NCI-H748 (cell line): ENCODE measurements at regions not wholly inside any gene's neighbourhood (a gene's known extent, or its start where the extent isn't known, plus 50 kb on each side); places are given as distances from the start of the nearest gene placed in this dataset.
"Not testable (repeated sequence)": the region's sequence is repeated elsewhere in the genome, so short reads cannot be mapped to it uniquely, and the experiment has no call there.

Experiments
- DNase-seq: peaks from one replicate; lab custom pipeline; 2025; ENCODE audit not compliant: unreplicated experiment; lab: John Stamatoyannopoulos, UW

DNA sequence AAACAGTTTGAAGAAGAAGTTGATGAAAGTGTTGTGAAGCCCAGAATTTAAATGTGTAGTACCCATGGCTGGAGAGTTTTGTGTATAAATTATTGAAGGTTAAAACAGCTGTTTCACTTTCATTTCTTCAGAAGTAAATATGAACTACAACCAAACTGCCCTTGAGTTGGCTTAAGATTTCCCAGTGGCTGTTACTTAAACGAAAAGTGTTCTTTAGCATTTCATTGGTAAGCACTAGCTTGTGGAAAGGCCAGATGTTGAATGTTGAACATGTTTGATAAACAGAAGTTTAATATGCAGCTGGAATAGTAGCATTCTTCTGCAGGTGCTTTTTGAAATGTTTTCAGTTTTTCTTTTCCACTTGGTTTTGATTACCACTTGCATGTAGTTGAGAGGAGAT is 83.2 kb upstream of the TNRC6B start:
- no peak for DNase-seq

GRCh38 chr22:40099887-40100286 is 77.8 kb upstream of the TNRC6B start:
- DNase-seq = not testable (repeated sequence)

DNA sequence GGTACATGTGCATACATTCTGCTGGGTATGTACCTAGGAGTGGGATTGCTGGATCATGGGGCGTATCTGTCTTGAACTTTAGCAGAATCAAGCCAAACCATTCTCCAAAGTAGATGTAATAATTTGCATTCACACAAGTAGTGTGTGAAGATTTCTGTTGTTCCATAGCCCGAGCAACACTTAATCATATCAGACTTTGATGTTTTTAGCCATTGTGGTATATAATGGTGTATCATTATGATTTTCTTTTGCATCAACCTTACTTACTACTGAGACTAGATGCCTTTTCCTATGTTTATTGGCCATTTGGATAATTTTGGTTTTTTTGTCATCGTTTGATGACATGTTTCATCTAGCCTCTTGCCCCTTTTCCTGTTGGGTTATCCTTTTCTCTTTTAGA is 72.0 kb upstream of the TNRC6B start:
- DNase-seq = no peak

GRCh38 chr22:40107244-40107643 is 70.5 kb upstream of the TNRC6B start:
- no peak for DNase-seq

- DNase-seq = no peak
Observed at GRCh38 chr22:40107851-40108378, 69.8 kb upstream of the TNRC6B start.

- DNase-seq = no peak
Observed at GRCh38 chr22:40108396-40108795, 69.3 kb upstream of the TNRC6B start.

DNA sequence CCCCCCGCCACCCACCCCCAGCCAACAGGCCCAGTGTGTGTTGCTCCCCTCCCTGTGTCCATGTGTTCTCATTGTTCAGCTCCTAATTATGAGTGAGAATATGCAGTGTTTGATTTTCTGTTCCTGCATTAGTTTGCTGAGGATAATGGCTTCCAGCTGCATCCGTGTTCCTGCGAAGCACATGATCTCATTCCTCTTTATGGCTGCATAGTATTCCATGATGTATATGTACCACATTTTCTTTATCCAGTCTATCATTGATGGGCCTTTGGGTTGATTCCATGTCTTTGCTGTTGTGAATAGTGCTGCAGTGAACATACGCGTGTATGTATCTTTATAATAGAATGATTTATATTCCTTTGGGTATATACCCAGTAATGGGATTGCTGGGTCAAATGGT is 68.8 kb upstream of the TNRC6B start:
- not testable (repeated sequence) for DNase-seq

GRCh38 chr22:40111451-40111850 is 66.3 kb upstream of the TNRC6B start:
- DNase-seq = no peak

DNA sequence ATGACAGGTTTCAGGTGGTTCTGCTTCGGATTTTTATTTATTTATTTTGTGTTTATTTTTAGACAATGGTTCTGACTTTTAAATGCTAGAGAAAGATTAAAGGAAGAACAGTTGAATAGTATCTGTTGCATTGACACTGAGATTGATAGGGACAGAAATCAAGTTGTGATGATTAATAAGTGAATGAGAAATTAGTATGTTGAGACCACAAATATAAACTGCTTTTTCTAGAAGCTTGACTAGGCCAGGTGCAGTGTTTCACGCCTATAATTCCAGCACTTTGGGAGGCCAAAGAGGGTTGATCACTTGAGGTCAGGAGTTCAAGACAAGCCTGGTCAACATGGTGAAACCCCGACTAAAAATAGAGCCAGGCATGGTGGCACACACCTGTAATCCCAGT is 65.1 kb upstream of the TNRC6B start:
- no peak for DNase-seq

DNA sequence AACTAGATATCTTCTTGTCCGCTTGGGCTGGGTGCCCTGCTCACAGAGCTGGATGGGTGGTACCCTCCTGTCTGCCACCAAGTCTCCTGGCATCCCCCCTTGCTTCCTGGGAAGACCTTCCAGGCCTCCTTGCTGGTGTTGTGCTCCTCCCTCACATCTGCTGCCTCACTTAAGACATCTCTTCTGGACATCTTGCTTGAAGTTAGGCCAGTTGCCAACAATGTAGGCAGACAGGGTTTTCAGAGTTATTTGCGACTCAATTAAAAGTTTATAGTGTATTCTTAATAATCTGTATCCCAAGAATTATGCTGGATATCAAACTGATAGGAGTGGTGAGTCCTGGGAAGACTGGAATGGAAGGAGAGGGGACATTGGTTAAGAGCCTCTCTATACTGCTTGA is 64.0 kb upstream of the TNRC6B start:
- no peak for DNase-seq

DNA sequence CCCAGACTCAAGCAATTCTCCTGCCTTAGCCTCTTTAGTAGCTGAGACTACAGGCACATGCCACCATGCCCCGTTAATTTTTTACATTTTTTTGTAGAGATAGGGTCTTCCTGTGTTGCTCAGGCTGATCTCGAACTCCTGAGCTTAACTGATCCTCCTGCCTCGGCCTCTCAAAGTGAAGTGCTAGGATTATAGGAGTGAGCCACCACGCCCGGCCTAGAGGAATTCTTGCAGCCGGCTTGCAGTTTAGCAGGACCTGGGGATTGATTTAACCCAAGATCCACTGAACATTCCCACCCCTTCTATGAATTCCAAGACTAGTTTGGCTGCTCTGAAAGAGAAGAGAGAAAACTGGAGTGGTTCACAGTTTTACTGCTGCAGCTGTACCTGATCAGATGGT is 63.3 kb upstream of the TNRC6B start:
- no peak for DNase-seq

- no peak for DNase-seq
Observed at GRCh38 chr22:40116496-40117200, 61.1 kb upstream of the TNRC6B start.

GRCh38 chr22:40118979-40119378 is 58.7 kb upstream of the TNRC6B start:
- no peak for DNase-seq

DNA sequence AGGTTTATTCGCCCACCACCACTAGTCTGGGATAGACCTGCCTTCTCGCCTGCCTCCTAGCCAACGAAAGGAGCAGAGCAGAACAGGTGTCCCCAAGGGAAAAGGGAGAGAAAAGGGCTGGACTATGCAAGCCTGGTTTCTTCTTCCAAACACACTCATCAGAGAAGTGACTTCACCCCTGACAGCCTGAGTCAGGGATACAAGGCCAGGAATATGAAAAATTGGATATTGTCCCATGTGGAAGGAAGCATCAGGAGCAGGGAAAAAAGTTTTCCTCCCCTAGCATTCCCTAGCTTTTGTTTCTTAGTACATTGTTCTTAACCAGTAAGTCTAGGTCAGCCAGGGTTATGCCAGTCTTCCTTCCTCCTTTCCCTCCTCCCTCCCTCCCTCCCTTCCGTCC is 56.9 kb upstream of the TNRC6B start:
- DNase-seq = no peak

- peak; percentile 22 for DNase-seq
Observed at GRCh38 chr22:40121461-40121860, 56.3 kb upstream of the TNRC6B start.

DNA sequence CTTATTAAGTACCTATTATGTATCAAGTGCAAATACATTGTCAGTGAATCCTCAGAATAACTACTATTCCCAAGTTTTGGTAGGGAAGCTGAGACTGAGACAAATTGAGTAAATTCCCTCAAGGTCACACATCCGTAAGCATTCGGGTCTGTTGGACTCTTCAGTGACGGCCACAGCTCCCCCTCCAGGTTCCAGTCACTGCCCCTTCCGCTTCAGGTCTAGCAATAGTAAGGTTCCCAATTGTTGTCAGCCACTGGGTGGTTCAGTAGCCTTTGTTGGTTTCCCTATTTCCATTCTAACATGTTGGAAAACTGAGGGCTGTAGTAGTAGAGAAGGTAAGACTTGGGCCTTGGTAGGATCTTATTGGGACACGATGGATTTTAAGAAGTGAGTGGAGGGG is 54.9 kb upstream of the TNRC6B start:
- no peak for DNase-seq

GRCh38 chr22:40123387-40123786 is 54.3 kb upstream of the TNRC6B start:
- DNase-seq = no peak
